ENCODE measurements at regions not wholly inside any gene's neighbourhood (a gene's known extent, or its start where the extent isn't known, plus 50 kb on each side); places are given as distances from the start of the nearest gene placed in this dataset.

GRCh38 chr14:98244966-98245569, 1026.9 kb downstream of the BCL11B start:
- H3K36me3 ChIP-seq (ENCODE audit: control insufficient read depth, insufficient read depth, low read length) = no peaks in the 10 kb centered on the region
- no peak overlapping the region for H3K27ac ChIP-seq (ENCODE audit: low read depth, low read length)
- H3K9ac ChIP-seq (ENCODE audit: extremely low read depth, low read length, poor library complexity, severe bottlenecking) = no peak overlapping the region
- Mint-ChIP-seq H3K36me3 (ENCODE audit: low read depth) (no peaks in the 10 kb centered on the region), H3K27me3 (ENCODE audit: insufficient read depth) (no peaks in the 10 kb centered on the region), H3K4me3 (no peak overlapping the region), H3K27ac (no peak overlapping the region), H3K4me1 (peaks cover 19% of the 10 kb centered on the region), H3K9me3 (peaks cover 6% of the 10 kb centered on the region)
- no peak for TF ChIP-seq CTCF (conservative IDR thresholded peaks at IDR 0.05)
- no peaks in the 10 kb centered on the region for H3K27me3 ChIP-seq (ENCODE audit: control insufficient read depth, insufficient read depth, low read length, poor library complexity, severe bottlenecking)
- no peak for DNase-seq
- 87 to 100% methylated on average over 3 to 7 of the region's 7 CpGs for WGBS, 2 experiments (ENCODE audit: insufficient coverage in 1 of 2, insufficient read length in 1 of 2)
- no peaks in the 10 kb centered on the region for H3K9me3 ChIP-seq (ENCODE audit: control insufficient read depth, low read length)
- no peak overlapping the region for H3K4me3 ChIP-seq (ENCODE audit: low read length)
- H3K4me1 ChIP-seq (ENCODE audit: control insufficient read depth, insufficient read depth, low read length) = peaks cover 19% of the 10 kb centered on the region

DNA sequence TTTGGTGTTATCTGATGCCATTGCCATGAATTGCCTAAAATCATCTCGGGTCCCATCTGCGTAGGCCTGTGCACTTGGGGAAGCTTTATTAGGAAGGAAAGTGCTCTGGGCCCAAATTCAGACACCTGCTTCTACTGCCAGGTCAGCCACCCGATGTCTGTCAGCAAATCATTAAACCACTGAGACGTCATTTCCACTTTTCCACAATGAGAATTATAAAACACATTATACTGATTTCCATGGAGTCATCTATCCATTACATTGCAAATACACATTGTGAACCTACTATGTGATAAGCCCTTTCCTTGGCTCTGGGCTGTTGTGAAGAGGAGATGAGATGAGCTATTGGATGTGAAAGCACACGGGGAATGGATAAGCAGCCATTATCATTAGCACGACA, 1022.9 kb downstream of the BCL11B start:
- Mint-ChIP-seq H3K36me3 (ENCODE audit: low read depth) (no peaks in the 10 kb centered on the region), H3K4me3 (no peak overlapping the region), H3K9me3 (peaks cover 6% of the 10 kb centered on the region), H3K4me1 (peaks cover 36% of the 10 kb centered on the region), H3K27ac (no peak overlapping the region), H3K27me3 (ENCODE audit: insufficient read depth) (peaks cover 2% of the 10 kb centered on the region)
- no peak overlapping the region for H3K9ac ChIP-seq (ENCODE audit: extremely low read depth, low read length, poor library complexity, severe bottlenecking)
- no peak for DNase-seq
- H3K9me3 ChIP-seq (ENCODE audit: control insufficient read depth, low read length) = no peaks in the 10 kb centered on the region
- H3K4me1 ChIP-seq (ENCODE audit: control insufficient read depth, insufficient read depth, low read length) = peaks cover 19% of the 10 kb centered on the region
- WGBS, 2 experiments (ENCODE audit: insufficient coverage in 1 of 2, insufficient read length in 1 of 2) = 88 to 93% methylated on average over 2 to 6 of the region's 6 CpGs
- H3K36me3 ChIP-seq (ENCODE audit: control insufficient read depth, insufficient read depth, low read length) = no peaks in the 10 kb centered on the region
- no peaks in the 10 kb centered on the region for H3K27me3 ChIP-seq (ENCODE audit: control insufficient read depth, insufficient read depth, low read length, poor library complexity, severe bottlenecking)
- H3K4me3 ChIP-seq (ENCODE audit: low read length) = no peak overlapping the region
- TF ChIP-seq CTCF (conservative IDR thresholded peaks at IDR 0.05) = no peak
- no peak overlapping the region for H3K27ac ChIP-seq (ENCODE audit: low read depth, low read length)

DNA sequence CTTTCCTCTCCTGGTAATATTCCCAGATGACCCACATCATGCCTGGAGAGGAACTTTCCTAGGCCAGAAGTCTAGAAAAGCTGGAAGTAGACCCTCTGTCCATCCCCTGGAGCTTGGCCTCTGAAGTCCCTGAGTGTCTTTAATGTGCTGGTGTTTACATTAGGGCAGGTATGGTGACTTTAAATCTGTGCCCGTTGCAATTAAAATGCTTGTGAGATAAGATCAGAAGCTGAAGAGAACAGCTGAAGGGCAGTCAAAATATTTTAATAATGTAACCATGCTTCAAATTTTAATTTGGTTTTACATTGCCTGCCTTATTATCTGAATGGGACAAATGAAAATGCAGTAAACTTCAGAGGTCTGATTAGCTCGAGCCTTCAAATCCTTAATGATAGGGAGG, 1022.5 kb downstream of the BCL11B start:
- Mint-ChIP-seq H3K4me1 (peaks cover 36% of the 10 kb centered on the region), H3K27me3 (ENCODE audit: insufficient read depth) (peaks cover 2% of the 10 kb centered on the region), H3K9me3 (peaks cover 6% of the 10 kb centered on the region), H3K36me3 (ENCODE audit: low read depth) (no peaks in the 10 kb centered on the region), H3K27ac (no peak overlapping the region), H3K4me3 (no peak overlapping the region)
- Histone ChIP-seq H3K27ac (ENCODE audit: low read depth, low read length) (no peak overlapping the region), H3K4me1 (ENCODE audit: control insufficient read depth, insufficient read depth, low read length) (peaks cover 19% of the 10 kb centered on the region), H3K9ac (ENCODE audit: extremely low read depth, low read length, poor library complexity, severe bottlenecking) (no peak overlapping the region), H3K9me3 (ENCODE audit: control insufficient read depth, low read length) (no peaks in the 10 kb centered on the region), H3K36me3 (ENCODE audit: control insufficient read depth, insufficient read depth, low read length) (no peaks in the 10 kb centered on the region), H3K4me3 (ENCODE audit: low read length) (no peak overlapping the region), H3K27me3 (ENCODE audit: control insufficient read depth, insufficient read depth, low read length, poor library complexity, severe bottlenecking) (no peaks in the 10 kb centered on the region)
- no peak for DNase-seq
- no peak for TF ChIP-seq CTCF (conservative IDR thresholded peaks at IDR 0.05)
- 43 to 48% methylated on average over 2 of the region's 2 CpGs for WGBS, 2 experiments (ENCODE audit: insufficient coverage in 1 of 2, insufficient read length in 1 of 2)

Measured in endodermal cell (in vitro differentiated cells).